ENCODE measurements at regions not wholly inside any gene's neighbourhood (a gene's known extent, or its start where the extent isn't known, plus 50 kb on each side); places are given as distances from the start of the nearest gene placed in this dataset.

DNA sequence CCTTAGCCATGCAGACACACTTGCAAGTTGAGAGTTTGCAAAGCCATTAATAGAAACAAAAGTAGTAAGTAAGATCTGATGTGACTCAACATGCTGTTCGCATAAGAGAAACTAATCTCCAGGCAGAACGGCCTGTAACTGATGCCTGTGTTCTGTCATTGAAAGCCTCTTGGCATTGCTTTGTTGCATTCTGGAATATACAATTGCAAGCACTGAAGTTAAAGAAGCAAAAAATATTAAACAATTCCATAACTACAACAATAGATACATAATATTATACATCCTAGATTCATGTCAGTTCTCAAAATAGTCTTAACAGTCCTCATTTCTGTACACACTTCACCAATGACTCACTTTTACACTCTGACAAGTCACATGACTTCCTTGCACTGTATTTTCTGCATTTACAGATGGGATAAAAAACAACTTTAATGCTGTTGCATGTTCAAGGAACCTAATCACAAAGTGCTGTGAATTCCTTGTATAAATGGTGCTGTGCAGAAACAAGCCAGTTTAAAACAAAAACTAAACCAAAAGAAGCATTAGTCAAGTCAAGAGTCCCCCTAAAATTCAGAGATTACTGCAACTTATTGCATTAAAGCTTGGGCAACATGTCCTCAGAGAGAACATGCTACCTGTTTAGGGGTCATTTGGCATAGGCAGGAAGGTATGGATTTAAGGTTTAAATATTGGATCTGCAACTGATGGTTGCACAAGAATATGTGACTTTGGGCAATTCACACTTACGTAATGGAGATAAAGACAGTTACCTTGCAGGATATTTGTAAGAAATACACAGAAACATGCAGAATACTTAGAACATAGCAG lies 79.5 kb upstream of the SERP2 start:
- no peak for FAIRE-seq

DNA sequence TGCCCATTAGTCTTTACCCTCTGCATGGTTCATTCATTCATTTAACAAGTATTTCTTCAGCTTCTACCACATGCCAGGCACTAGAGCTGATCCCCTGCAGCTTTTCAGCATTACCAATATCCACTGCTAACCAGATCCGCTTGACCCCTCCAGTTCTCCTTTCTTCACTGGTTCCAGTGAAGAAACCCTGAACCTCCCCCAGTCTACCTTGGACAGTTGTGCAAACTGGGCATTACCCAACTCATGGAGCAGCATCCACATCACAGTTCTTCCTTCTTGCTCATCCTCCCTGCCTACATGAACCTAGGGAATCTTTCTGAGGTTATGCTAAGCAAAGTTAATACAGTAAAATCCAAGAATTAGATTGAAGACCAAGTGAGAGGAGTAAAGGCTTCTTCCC lies 78.7 kb upstream of the SERP2 start:
- no peak for FAIRE-seq

DNA sequence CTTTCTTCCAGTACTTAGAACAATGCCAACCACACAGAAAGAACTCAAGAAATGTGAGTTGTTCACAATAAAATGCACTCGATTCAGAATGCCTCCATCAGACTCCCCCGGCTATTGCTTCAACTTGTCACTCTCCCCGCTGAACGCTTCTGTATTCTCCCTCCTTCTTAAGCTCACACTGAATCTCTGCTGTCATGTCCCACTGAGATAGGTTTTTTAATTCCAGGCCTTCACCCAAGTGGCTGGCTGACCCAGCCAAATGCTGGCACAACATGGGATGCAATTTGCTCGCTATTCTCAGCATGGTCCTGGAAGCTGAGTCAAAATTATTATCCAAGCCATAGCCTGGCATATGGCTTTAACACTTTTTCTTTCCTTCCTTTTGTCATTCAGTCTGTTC lies 76.8 kb upstream of the SERP2 start:
- no peak for FAIRE-seq

- no peak for FAIRE-seq
Observed at GRCh38 chr13:44298314-44298713, 75.3 kb upstream of the SERP2 start.

DNA sequence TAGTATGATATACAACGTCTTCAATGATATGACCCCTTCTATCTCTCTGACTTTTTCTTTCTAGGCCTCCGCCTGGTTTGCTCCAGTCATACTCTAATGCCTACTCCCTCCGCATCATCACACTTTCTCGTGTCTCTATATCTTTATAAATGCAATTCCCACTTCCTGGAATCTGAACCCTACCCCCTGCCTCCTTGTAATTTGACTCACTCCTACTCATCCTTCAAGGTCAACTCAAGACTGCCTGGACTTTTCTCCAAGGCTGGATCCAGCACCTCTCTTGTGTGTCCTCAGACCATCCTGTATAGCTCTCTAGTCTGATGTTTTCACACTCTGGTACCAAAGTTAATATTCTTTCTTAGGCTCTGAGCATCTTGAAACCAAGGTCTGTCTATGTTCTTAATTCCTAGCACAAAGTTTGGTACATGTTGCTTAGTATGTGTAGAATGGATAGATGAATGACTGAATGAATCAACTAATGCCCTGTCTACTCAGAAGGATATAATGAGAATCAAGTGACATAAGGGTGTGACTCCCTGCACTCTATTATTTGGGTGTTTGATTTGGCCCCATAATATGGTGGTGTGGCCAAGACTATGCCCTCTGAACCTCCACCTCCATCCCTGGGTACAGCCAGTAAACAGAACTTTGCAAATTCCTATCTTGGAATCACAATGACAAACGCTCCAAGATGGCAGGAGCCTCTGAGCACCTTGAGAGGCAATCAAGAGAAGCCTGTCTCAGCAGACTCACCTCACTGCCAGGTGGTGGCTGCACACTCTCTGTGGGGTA lies 74.3 kb upstream of the SERP2 start:
- FAIRE-seq, result no peak

DNA sequence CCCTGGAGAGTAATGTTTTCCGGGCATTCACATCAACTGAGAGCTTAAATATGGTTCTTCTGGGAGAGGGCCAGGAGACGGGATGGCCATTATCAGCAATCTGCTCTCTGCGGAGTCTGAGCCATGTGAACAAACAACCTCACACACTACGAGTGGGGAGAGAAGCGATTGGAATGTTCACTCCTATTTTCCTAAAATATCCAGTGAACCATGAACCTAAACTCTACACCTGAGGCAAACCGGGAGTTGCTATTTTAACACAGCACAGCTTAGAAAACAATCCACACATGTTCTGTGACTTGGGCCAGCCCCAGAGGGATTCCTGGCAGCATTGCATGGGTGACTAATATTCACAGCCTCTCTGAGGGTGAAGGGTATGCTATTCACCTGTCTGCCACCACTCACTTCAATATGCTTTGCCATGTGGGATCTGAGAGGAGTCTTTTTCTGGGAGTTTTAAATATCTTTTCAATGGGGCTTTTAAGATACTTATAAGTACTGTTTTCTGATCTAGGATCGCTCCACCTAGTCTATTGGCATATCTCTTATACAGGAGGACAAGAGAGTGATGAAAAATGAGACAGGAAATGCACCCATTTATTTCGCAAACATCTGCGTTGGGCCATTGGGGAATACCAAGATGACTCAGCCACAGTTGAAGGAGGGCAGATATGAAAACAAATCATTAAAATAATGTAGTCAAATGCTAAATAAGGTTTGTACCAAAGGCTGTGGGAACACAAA lies 72.6 kb upstream of the SERP2 start:
- FAIRE-seq, result no peak

DNA sequence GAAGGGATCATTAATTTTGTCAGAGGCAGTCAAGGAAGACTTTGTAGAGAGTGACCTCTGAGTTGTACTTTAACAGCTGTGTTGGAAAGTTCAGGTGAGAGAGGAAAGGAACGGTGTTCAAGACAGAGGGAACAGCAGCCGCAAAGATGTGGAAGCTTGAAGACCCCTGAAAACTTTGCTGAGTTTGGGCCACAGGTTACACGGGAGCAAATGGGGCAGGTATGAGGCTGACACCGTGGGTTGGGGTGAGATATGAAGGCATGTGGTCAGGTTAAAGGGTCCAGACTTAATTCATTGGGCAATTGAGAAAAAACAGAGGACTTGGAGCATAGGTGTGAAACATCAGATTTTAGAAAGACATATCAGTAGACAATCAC lies 72.0 kb upstream of the SERP2 start:
- no peak for FAIRE-seq

DNA sequence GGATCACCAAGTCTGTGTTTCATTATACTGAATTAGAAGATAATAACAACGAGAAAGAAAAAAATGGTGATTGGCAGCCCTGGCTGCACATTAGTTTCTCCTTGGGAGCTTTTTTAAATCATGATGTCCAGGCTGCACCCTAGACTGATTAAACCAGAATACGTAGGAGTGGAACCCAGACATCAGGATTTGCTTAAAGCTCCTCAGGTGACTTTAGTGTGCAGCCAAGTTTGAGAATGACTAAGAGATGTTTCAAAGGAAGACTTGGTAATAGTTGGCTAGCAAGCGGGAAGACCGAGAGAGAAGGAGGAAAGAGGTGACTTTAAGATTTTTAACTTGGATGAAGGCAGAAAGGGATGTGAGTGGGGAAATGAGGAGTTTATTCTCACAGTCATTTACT lies 71.4 kb upstream of the SERP2 start:
- FAIRE-seq, result no peak

- FAIRE-seq, result no peak
Observed at GRCh38 chr13:44302940-44303575, 70.6 kb upstream of the SERP2 start.

- FAIRE-seq, result no peak
Observed at GRCh38 chr13:44303681-44304432, 69.8 kb upstream of the SERP2 start.

DNA sequence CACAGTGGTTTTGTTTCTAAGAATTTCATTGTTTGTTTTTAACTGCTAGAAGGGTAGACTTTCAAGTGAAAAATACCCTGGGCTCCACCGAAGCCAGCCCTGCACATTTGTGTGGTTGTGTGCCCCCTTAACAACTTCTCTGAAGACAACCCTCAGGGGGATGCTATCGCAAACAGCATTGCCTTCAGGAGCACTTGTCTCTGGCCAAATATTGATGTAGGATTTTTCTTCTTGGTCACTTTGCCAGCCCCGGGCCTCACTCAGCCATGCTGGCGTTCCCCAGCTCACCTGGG lies 69.2 kb upstream of the SERP2 start:
- no peak for FAIRE-seq

DNA sequence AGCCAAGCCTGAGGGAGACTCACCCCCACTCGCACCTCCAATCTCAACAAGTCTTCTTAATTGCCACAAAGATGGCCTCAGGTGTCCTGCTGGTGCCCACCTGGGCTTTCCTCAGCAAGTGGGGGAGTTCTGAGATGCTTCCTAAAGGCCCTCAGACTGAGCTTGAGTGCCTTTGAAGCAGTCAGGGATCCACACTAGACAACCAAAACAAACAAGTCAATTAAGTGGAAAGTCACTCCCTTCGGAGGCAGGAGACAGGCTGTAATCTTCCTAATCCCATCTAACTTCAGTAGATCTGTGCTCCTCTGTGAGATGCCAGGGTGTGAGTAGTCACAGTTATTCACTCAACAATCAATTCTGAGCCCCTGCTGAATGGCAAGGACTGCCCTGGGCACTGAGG lies 68.3 kb upstream of the SERP2 start:
- no peak for FAIRE-seq

DNA sequence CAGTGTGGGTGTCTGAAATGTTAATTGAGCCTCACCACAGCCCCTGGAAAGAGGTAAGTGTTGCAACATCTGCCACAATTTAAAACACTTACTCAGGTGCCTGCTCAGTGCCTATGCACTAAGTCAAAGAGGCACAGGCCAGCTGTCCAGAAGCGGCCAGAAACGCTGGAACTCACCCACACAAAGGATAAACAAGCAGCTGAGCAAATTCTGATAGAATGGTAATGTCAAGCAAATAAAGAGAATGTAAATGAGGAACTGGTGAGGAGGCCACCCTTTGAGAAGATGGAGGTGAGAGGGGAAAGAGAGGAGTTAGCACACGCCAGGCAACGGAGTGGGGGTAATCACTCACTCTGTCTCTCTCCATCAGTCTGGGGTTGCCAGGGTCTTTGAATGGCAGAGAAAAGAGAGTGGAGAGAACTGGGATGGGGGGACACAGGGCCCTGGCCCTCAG lies 67.7 kb upstream of the SERP2 start:
- FAIRE-seq, result no peak

DNA sequence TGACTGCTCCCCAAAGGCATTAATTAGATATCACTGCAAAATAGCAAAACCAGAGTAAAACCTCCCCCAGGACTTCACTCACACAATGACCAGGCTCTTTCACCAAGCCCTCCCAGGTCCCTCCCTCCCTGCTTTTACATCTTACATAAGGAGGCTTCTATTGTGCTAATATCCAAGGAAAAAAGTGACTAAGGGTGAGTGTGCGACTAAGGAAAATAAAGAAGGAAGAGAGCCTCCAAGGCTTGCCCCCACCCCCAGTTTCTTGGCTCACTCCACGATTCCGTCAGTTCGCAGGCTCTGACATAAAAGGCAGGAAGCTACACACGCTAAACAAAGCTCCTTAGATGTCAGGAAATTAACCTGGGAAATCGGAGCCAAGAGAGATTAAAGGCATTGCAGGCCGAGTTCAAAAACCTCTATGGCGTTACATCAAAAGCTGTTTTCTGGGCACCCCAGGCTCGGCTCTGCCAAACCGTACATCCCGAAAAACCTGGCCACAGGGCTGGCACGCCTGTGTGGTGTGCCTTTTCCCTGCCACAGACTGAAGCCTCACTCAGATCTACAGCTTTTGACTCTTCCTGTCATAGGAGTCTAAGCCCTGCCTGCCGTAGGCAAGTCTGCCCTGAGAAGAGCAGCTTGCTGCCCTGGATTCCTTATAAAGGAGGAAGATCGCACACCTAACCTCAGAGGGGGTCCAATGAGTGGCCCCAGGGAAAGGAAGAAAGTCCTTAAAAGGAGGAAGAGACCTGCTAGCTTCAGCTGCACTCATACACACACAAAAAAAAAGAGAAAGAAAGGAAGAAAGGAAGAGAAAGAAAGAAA lies 67.0 kb upstream of the SERP2 start:
- FAIRE-seq, result no peak

DNA sequence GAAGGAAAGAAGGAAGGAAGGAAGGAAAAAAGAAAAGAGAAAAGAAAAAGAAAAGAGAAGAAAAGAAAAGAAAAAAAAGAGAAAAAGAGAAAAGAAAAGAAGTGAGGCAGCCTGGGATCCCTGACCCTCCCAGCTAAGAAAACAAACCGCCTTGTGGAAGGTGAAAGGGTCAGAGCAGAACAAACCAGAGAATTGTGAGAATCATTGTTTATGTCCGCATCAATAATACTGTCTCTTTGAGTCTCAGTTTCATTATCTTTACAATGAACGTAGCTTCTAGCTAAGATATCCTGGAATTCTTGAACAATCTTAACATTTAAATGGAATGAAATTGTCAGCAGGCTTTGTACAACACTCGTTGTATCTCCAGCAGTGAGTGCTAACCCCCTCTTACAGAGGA lies 66.4 kb upstream of the SERP2 start:
- no peak for FAIRE-seq

DNA sequence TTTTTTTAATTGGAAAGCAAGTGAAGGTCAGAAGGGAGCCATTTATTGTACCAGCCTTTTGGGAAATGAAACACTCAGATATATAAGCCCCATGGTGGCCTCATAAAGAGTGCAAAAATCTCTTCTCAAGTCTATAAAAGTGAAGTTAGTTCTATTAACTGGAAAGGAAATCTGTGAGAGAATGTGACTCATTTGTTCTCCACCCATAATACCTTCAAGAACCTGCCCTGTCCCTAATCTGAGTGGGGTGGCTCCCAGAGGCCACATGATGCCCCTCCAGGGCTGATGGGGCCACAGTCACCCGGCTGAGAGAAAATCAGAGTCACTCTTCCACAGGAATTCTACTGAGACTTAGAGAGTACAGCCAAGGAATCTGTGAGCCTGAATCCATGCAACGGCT lies 65.8 kb upstream of the SERP2 start:
- no peak for FAIRE-seq

- no peak for FAIRE-seq
Observed at GRCh38 chr13:44308352-44308751, 65.3 kb upstream of the SERP2 start.

GRCh38 chr13:44309794-44310757 lies 63.5 kb upstream of the SERP2 start:
- FAIRE-seq, result no peak

- FAIRE-seq, result no peak
Observed at GRCh38 chr13:44311011-44311780, 62.4 kb upstream of the SERP2 start.

DNA sequence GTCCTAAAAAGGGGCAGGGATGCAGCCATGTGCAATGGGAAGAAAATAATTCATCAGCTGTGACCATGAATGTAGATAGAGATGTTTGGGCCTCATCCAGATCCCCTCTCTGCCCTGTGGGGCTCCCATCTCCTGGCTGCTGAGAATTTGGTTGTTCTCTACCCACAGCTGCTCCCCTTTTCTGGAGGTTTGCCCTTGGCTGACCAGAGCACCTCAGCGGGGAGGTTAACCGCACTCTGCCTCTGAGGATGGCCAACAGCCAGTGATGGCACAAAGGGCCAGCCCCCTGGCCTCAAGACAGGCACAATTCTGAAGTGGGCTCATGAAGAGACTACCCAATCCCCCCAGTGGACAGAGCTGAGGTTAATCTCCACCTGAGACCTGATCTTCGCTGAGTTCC lies 61.5 kb upstream of the SERP2 start:
- FAIRE-seq, result no peak
